ENCODE measurements at regions not wholly inside any gene's neighbourhood (a gene's known extent, or its start where the extent isn't known, plus 50 kb on each side); places are given as distances from the start of the nearest gene placed in this dataset.

DNA sequence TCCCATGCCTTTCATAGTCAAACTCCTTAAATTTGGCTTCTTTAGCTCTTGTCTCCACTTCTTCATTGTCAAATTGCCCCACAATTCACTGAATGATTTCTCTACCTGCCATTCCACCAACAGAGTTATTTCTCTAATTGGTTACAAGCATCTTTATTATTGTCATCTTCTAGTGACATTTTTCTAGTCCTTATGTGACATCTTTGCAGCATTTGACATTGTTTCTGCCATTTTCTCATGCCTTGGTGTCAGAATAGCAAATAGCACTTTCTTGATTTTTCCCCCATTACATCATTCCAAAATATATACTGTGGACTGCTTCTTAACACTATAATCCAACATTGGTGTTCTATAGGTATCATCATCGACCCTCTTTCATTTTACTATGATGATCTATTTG is 137.7 kb upstream of the HDDC2 start:
- H3K9me3 Mint-ChIP-seq: no peaks in the 10 kb centered on the region
- no peak overlapping the region for H2AFZ ChIP-seq
- H3F3A ChIP-seq (replicated peaks; ENCODE audit: low read depth): no peaks in the 10 kb centered on the region
- ATAC-seq (no peak), DNase-seq (ENCODE audit: low spot score) (no peak)
- no peaks in the 10 kb centered on the region for H3K79me2 ChIP-seq (replicated peaks; ENCODE audit: insufficient read depth)
- no peaks in the 10 kb centered on the region for H3K36me3 ChIP-seq (ENCODE audit: insufficient read depth)
- no peak overlapping the region for H3K4me3 Mint-ChIP-seq
- H3K4me1 Mint-ChIP-seq: peaks cover 3% of the 10 kb centered on the region; the same call in 2 of the 3 replicates
- H3K27me3 ChIP-seq (ENCODE audit: insufficient read depth): no peaks in the 10 kb centered on the region
- H4K20me1 ChIP-seq (replicated peaks; ENCODE audit: insufficient read depth): no peaks in the 10 kb centered on the region
- H3K36me3 Mint-ChIP-seq (ENCODE audit: low read depth): no peaks in the 10 kb centered on the region
- no peak overlapping the region for H3K27ac Mint-ChIP-seq
- no peak overlapping the region for H3K4me2 ChIP-seq
- H3K4me3 ChIP-seq: no peak overlapping the region
- TF ChIP-seq, protein P1, sequence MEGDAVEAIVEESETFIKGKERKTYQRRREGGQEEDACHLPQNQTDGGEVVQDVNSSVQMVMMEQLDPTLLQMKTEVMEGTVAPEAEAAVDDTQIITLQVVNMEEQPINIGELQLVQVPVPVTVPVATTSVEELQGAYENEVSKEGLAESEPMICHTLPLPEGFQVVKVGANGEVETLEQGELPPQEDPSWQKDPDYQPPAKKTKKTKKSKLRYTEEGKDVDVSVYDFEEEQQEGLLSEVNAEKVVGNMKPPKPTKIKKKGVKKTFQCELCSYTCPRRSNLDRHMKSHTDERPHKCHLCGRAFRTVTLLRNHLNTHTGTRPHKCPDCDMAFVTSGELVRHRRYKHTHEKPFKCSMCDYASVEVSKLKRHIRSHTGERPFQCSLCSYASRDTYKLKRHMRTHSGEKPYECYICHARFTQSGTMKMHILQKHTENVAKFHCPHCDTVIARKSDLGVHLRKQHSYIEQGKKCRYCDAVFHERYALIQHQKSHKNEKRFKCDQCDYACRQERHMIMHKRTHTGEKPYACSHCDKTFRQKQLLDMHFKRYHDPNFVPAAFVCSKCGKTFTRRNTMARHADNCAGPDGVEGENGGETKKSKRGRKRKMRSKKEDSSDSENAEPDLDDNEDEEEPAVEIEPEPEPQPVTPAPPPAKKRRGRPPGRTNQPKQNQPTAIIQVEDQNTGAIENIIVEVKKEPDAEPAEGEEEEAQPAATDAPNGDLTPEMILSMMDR (conservative IDR thresholded peaks at IDR 0.05; ENCODE audit: low read depth in 2 of 2): no peak
- no peak overlapping the region for H3K27ac ChIP-seq (ENCODE audit: low read depth)
- H3K4me1 ChIP-seq (ENCODE audit: insufficient read depth): no peaks in the 10 kb centered on the region
- H3K27me3 Mint-ChIP-seq (ENCODE audit: insufficient read depth, low read depth, poor library complexity): no peaks in the 10 kb centered on the region
- peaks cover 9% of the 10 kb centered on the region for H3K9me2 ChIP-seq (ENCODE audit: insufficient read depth)

DNA sequence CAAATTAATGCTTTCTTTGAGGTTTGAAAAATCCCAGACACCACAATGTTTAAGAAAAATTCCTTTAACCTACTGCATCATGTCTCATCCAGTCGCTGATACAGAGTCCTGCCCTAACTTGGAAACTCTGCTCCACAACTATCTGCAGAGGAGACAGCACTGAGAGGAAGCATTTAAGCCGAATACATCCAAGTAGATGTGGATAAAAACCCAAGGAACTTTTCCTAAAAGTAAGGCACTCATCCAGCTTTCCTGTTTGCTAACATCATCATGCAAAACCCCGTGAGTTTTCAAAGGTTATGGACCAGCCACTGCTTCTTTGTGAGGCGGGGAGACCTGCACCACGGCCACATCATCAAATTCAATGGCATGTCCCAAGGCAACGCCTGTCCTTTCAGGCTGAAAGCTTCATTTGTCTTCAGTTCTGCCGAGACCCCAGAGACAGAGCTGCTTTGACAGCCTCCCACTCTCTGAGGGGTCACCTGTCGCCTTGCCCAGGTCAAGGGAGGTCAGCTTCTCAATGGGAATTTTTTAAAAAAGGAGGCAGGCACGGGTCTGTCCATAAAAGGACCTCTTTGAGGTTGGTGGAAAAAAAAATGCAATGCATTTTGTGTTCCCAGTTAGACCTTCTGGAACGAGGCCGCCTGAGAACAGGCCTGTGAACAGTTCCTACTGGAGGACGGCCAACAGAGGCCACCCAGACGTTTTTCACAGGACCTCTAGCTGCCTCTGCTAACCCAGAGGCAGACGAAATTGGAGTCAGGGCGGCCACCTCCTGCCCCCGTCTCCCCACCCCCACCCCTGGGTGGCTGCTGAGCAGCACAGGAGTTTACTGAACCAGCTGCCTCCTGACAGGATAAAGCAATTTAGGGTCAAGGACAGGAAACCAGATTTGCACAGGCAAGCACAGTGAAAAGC is 142.5 kb upstream of the HDDC2 start:
- no peak for DNase-seq (ENCODE audit: low spot score)
- no peaks in the 10 kb centered on the region for H3K79me2 ChIP-seq (replicated peaks; ENCODE audit: insufficient read depth)
- H3K4me1 ChIP-seq (ENCODE audit: insufficient read depth): peaks cover 6% of the 10 kb centered on the region
- Mint-ChIP-seq H3K27me3 (ENCODE audit: insufficient read depth, low read depth, poor library complexity) (peaks cover 6% of the 10 kb centered on the region), H3K27ac (no peak overlapping the region), H3K4me3 (no peak overlapping the region), H3K4me1 (peaks cover 22% of the 10 kb centered on the region), H3K9me3 (peaks cover 4% of the 10 kb centered on the region; the same call in 1 of the 3 replicates), H3K36me3 (ENCODE audit: low read depth) (no peaks in the 10 kb centered on the region; the same call in 2 of the 3 replicates)
- no peaks in the 10 kb centered on the region; the same call in 1 of the 2 replicates for H3K36me3 ChIP-seq (ENCODE audit: insufficient read depth)
- no peak overlapping the region for H3K4me2 ChIP-seq
- H3K4me3 ChIP-seq: no peak overlapping the region
- no peaks in the 10 kb centered on the region for H4K20me1 ChIP-seq (replicated peaks; ENCODE audit: insufficient read depth)
- no peak overlapping the region for H3K27ac ChIP-seq (ENCODE audit: low read depth)
- TF ChIP-seq ZNF114 (CRISPR knock-in tag; IDR thresholded peaks at IDR 0.05) (no peak), ZNF331 (CRISPR knock-in tag; IDR thresholded peaks at IDR 0.05; ENCODE audit: low read depth) (no peak), EZH2 (IDR thresholded peaks at IDR 0.05; ENCODE audit: low read depth, unreplicated experiment) (no peak), JUNB (IDR thresholded peaks at IDR 0.05; ENCODE audit: unreplicated experiment) (no peak), POLR2AphosphoS5 (IDR thresholded peaks at IDR 0.05; ENCODE audit: low read depth) (no peak)
- TF ChIP-seq, protein P1 (conservative IDR thresholded peaks at IDR 0.05; ENCODE audit: low read depth in 2 of 2): no peak
- TF ChIP-seq, protein P2, sequence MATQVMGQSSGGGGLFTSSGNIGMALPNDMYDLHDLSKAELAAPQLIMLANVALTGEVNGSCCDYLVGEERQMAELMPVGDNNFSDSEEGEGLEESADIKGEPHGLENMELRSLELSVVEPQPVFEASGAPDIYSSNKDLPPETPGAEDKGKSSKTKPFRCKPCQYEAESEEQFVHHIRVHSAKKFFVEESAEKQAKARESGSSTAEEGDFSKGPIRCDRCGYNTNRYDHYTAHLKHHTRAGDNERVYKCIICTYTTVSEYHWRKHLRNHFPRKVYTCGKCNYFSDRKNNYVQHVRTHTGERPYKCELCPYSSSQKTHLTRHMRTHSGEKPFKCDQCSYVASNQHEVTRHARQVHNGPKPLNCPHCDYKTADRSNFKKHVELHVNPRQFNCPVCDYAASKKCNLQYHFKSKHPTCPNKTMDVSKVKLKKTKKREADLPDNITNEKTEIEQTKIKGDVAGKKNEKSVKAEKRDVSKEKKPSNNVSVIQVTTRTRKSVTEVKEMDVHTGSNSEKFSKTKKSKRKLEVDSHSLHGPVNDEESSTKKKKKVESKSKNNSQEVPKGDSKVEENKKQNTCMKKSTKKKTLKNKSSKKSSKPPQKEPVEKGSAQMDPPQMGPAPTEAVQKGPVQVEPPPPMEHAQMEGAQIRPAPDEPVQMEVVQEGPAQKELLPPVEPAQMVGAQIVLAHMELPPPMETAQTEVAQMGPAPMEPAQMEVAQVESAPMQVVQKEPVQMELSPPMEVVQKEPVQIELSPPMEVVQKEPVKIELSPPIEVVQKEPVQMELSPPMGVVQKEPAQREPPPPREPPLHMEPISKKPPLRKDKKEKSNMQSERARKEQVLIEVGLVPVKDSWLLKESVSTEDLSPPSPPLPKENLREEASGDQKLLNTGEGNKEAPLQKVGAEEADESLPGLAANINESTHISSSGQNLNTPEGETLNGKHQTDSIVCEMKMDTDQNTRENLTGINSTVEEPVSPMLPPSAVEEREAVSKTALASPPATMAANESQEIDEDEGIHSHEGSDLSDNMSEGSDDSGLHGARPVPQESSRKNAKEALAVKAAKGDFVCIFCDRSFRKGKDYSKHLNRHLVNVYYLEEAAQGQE (IDR thresholded peaks at IDR 0.05; ENCODE audit: unreplicated experiment): no peak
- no peaks in the 10 kb centered on the region for H3F3A ChIP-seq (replicated peaks; ENCODE audit: low read depth)
- ATAC-seq: peak; percentile 55
- H2AFZ ChIP-seq: peak overlapping the region; percentile 43; the same call in 1 of the 2 replicates
- H3K27me3 ChIP-seq (ENCODE audit: insufficient read depth): no peaks in the 10 kb centered on the region
- H3K9me2 ChIP-seq (ENCODE audit: insufficient read depth): no peaks in the 10 kb centered on the region; the same call in none of the 2 replicates

Data from GM23338 (cell line).